IMR-90 (cell line): ENCODE measurements at regions not wholly inside any gene's neighbourhood (a gene's known extent, or its start where the extent isn't known, plus 50 kb on each side); places are given as distances from the start of the nearest gene placed in this dataset.

ENCODE experiments used
- ATAC-seq: fragments of 200-7000 bp; cut with Tn5 transposase; 2 replicates; pipeline ENCODE4 v1.9.1; 2020; ENCODE audit warnings: low read depth, mild to moderate bottlenecking, moderate library complexity
- BruUV-seq: library from RNA; stranded (reverse); fragments of 400-500 nt; replicated peaks from 2 replicates; lab custom pipeline; 2021; lab: Mats Ljungman, UMichigan
- CTCF ChIA-PET: fragments of 300-600 bp; formaldehyde crosslinking; extraction: SDS; loops from one replicate; lab custom pipeline; 2021; ENCODE audit warnings: antibody characterized with exemption; lab: Yijun Ruan, JAX
- POLR2A ChIA-PET: fragments of 300-600 bp; sonication (Branson Sonifier 250); formaldehyde crosslinking; loops from one replicate; lab custom pipeline; 2022; ENCODE audit warnings: antibody characterized with exemption; ENCODE audit not compliant: unreplicated experiment; lab: Charles Lee
- DNase-seq: peaks from one replicate; pipeline ENCODE4 v3.0.0; 2013
- H2AFZ ChIP-seq: replicated peaks from 2 replicates; pipeline ENCODE3; 2013; ENCODE audit warnings: low read length, mild to moderate bottlenecking; ENCODE audit not compliant: poor library complexity
- H2AK5ac ChIP-seq: 2 replicates; pipeline ENCODE4 v1.6.1; 2013; ENCODE audit warnings: low read depth, low read length, inconsistent platforms
- H2AK9ac ChIP-seq: replicated peaks from 2 replicates; pipeline ENCODE3; 2013; ENCODE audit warnings: mild to moderate bottlenecking, low read depth, low read length, moderate library complexity; ENCODE audit not compliant: poor library complexity
- H2BK120ac ChIP-seq: 2 replicates; pipeline ENCODE4 v1.6.1; 2013; ENCODE audit warnings: low read depth, low read length, inconsistent platforms
- H2BK15ac ChIP-seq: 3 replicates; pipeline ENCODE4 v1.6.1; 2013; ENCODE audit warnings: low read depth, low read length, inconsistent platforms
- H2BK20ac ChIP-seq: 2 replicates; pipeline ENCODE4 v1.6.1; 2013; ENCODE audit warnings: low read depth, mild to moderate bottlenecking, inconsistent platforms, low read length, moderate library complexity
- H2BK5ac ChIP-seq: 2 replicates; pipeline ENCODE4 v1.6.1; 2013; ENCODE audit warnings: mild to moderate bottlenecking, low read depth, low read length, inconsistent platforms; ENCODE audit not compliant: poor library complexity, severe bottlenecking
- H3K14ac ChIP-seq: replicated peaks from 2 replicates; pipeline ENCODE4 v1.6.1; 2013; ENCODE audit warnings: low read depth, low read length, inconsistent platforms
- H3K18ac ChIP-seq: 2 replicates; pipeline ENCODE4 v1.6.1; 2013; ENCODE audit warnings: low read depth, low read length, control low read depth
- H3K23ac ChIP-seq: 2 replicates; pipeline ENCODE4 v1.6.1; 2013; ENCODE audit warnings: low read depth, low read length, inconsistent platforms
- H3K27ac ChIP-seq: 2 replicates; pipeline ENCODE4 v1.5.1; 2013; ENCODE audit warnings: mild to moderate bottlenecking, control low read depth, low read length; ENCODE audit not compliant: insufficient read depth
- H3K27me3 ChIP-seq: 2 replicates; pipeline ENCODE4 v1.6.1; 2013; ENCODE audit warnings: low read length; ENCODE audit not compliant: control insufficient read depth, insufficient read depth
- H3K36me3 ChIP-seq: 2 replicates; pipeline ENCODE4 v1.6.1; 2013; ENCODE audit warnings: low read length, mixed read lengths; ENCODE audit not compliant: control insufficient read depth, insufficient read depth
- H3K4ac ChIP-seq: 2 replicates; pipeline ENCODE4 v1.6.1; 2013; ENCODE audit warnings: low read depth, low read length, inconsistent platforms
- H3K4me1 ChIP-seq: 2 replicates; pipeline ENCODE4 v1.6.1; 2013; ENCODE audit warnings: low read length, mixed read lengths; ENCODE audit not compliant: control insufficient read depth, insufficient read depth
- H3K4me2 ChIP-seq: 2 replicates; pipeline ENCODE4 v1.6.1; 2013; ENCODE audit warnings: low read depth, mild to moderate bottlenecking, control low read depth, low read length, moderate library complexity
- H3K4me3 ChIP-seq: 2 replicates; pipeline ENCODE4 v1.5.1; 2013; ENCODE audit warnings: low read depth, mild to moderate bottlenecking, control low read depth, low read length, moderate library complexity; ENCODE audit not compliant: insufficient read depth
- H3K56ac ChIP-seq: 2 replicates; pipeline ENCODE4 v1.6.1; 2013; ENCODE audit warnings: low read length, inconsistent platforms; ENCODE audit not compliant: insufficient read depth; ENCODE audit errors: extremely low read depth
- H3K79me1 ChIP-seq, 2 experiments: 2 replicates each; pipeline ENCODE4 v1.6.1; 2013; ENCODE audit warnings: low read length in 2 of 2, inconsistent platforms in 1 of 2, low read depth in 1 of 2
- H3K9ac ChIP-seq: 2 replicates; pipeline ENCODE4 v1.6.1; 2013; ENCODE audit warnings: low read depth, low read length, control low read depth
- H3K9me1 ChIP-seq: 2 replicates; pipeline ENCODE4 v1.6.1; 2013; ENCODE audit warnings: low read length, inconsistent platforms; ENCODE audit not compliant: insufficient read depth
- H3K9me3 ChIP-seq: 2 replicates; pipeline ENCODE4 v1.6.1; 2013; ENCODE audit warnings: low read length; ENCODE audit not compliant: control insufficient read depth, insufficient read depth
- H4K20me1 ChIP-seq: 2 replicates; pipeline ENCODE4 v1.6.1; 2013; ENCODE audit warnings: low read length, inconsistent platforms; ENCODE audit not compliant: insufficient read depth
- H4K5ac ChIP-seq: 2 replicates; pipeline ENCODE4 v1.6.1; 2013; ENCODE audit warnings: mild to moderate bottlenecking, low read depth, low read length, control low read depth
- H4K8ac ChIP-seq, 2 experiments: 2 replicates each; pipeline ENCODE4 v1.6.1; 2013; ENCODE audit warnings: low read depth in 2 of 2, low read length in 2 of 2, control low read depth in 1 of 2, inconsistent platforms in 1 of 2
- H4K91ac ChIP-seq: 2 replicates; pipeline ENCODE4 v1.6.1; 2013; ENCODE audit warnings: low read depth, low read length, inconsistent platforms; ENCODE audit not compliant: insufficient read depth
- MAZ ChIP-seq: IDR thresholded peaks from 2 replicates; pipeline ENCODE4 v1.6.1; 2012; ENCODE audit warnings: low read depth, mild to moderate bottlenecking, low read length, improper control_type of control experiment, moderate library complexity, borderline replicate concordance
- WGBS, 2 experiments: methylation state at CpG; one replicate each; pipeline versions ENCODE4 v1.1.5 to v1.1.7; 2013; ENCODE audit warnings: missing lambda C conversion rate in 2 of 2; ENCODE audit not compliant: insufficient read length in 1 of 2; ENCODE audit errors: extremely low coverage in 2 of 2; 5-methylcytosine and 5-hydroxymethylcytosine counted together
- dilution Hi-C: fragments of 300-500 bp; cut with HindIII; formaldehyde crosslinking; loops from one replicate; pipeline ENCODE4 v1.14.3; 2018; ENCODE audit warnings: low sequenced_read_pairs; ENCODE audit not compliant: unreplicated experiment
- in situ Hi-C: fragments of 300-500 bp; cut with MboI; formaldehyde crosslinking; loops from 3 replicates; pipeline ENCODE4 v1.14.3; 2019; ENCODE audit warnings: low sequenced_read_pairs, inconsistent platforms, mixed read lengths
- intact Hi-C: fragments of 100-400 bp; cut with micrococcal nuclease; formaldehyde crosslinking; loops from 2 replicates; pipeline ENCODE4 v1.10.0; 2022

GRCh38 chr2:122034344-122034743, 278.9 kb downstream of the TSN start:
- Histone ChIP-seq H2BK15ac (no peak overlapping the region), H2BK120ac (no peak overlapping the region), H3K14ac (no peak overlapping the region), H3K9me1 (no peaks in the 10 kb centered on the region), H2BK20ac (no peak overlapping the region), H3K79me1 (no peaks in the 10 kb centered on the region), H3K18ac (no peak overlapping the region), H2AFZ (no peak overlapping the region), H3K27ac (no peak overlapping the region), H3K23ac (no peak overlapping the region), H3K56ac (no peak overlapping the region), H4K20me1 (no peaks in the 10 kb centered on the region), H3K4ac (no peak overlapping the region), H3K4me1 (no peaks in the 10 kb centered on the region), H3K9ac (no peak overlapping the region), H3K36me3 (no peaks in the 10 kb centered on the region), H3K4me2 (no peak overlapping the region), H3K9me3 (no peaks in the 10 kb centered on the region), H4K5ac (no peak overlapping the region), H3K27me3 (no peaks in the 10 kb centered on the region), H2BK5ac (no peak overlapping the region), H4K8ac (no peak overlapping the region), H3K4me3 (no peak overlapping the region), H4K91ac (no peak overlapping the region), H2AK9ac (no peak overlapping the region), H2AK5ac (no peak overlapping the region)
- no TSS peak for BruUV-seq
- WGBS, 2 experiments = no CpG with 5 or more reads among the region's 5 CpGs
- ChIA-PET POLR2A (no interaction called here), CTCF (no interaction called here)
- in situ Hi-C loops (no loop called here), intact Hi-C loops (no loop called here), dilution Hi-C loops (no loop called here)
- ATAC-seq = no peak
- no peak for DNase-seq
- no peak for TF ChIP-seq MAZ
